IMR-90 (cell line): ENCODE measurements at regions not wholly inside any gene's neighbourhood (a gene's known extent, or its start where the extent isn't known, plus 50 kb on each side); places are given as distances from the start of the nearest gene placed in this dataset.

Source experiments
- ATAC-seq: fragments of 200-7000 bp; cut with Tn5 transposase; 2 replicates; pipeline ENCODE4 v1.9.1; 2020; ENCODE audit warnings: low read depth, mild to moderate bottlenecking, moderate library complexity
- BruUV-seq: library from RNA; stranded (reverse); fragments of 400-500 nt; replicated peaks from 2 replicates; lab custom pipeline; 2021; lab: Mats Ljungman, UMichigan
- CTCF ChIA-PET: fragments of 300-600 bp; formaldehyde crosslinking; extraction: SDS; loops from one replicate; lab custom pipeline; 2021; ENCODE audit warnings: antibody characterized with exemption; lab: Yijun Ruan, JAX
- POLR2A ChIA-PET: fragments of 300-600 bp; sonication (Branson Sonifier 250); formaldehyde crosslinking; loops from one replicate; lab custom pipeline; 2022; ENCODE audit warnings: antibody characterized with exemption; ENCODE audit not compliant: unreplicated experiment; lab: Charles Lee
- DNase-seq: peaks from one replicate; pipeline ENCODE4 v3.0.0; 2013
- H2AFZ ChIP-seq: replicated peaks from 2 replicates; pipeline ENCODE3; 2013; ENCODE audit warnings: low read length, mild to moderate bottlenecking; ENCODE audit not compliant: poor library complexity
- H2AK5ac ChIP-seq: 2 replicates; pipeline ENCODE4 v1.6.1; 2013; ENCODE audit warnings: low read depth, low read length, inconsistent platforms
- H2AK9ac ChIP-seq: replicated peaks from 2 replicates; pipeline ENCODE3; 2013; ENCODE audit warnings: mild to moderate bottlenecking, low read depth, low read length, moderate library complexity; ENCODE audit not compliant: poor library complexity
- H2BK120ac ChIP-seq: 2 replicates; pipeline ENCODE4 v1.6.1; 2013; ENCODE audit warnings: low read depth, low read length, inconsistent platforms
- H2BK15ac ChIP-seq: 3 replicates; pipeline ENCODE4 v1.6.1; 2013; ENCODE audit warnings: low read depth, low read length, inconsistent platforms
- H2BK20ac ChIP-seq: 2 replicates; pipeline ENCODE4 v1.6.1; 2013; ENCODE audit warnings: low read depth, mild to moderate bottlenecking, inconsistent platforms, low read length, moderate library complexity
- H2BK5ac ChIP-seq: 2 replicates; pipeline ENCODE4 v1.6.1; 2013; ENCODE audit warnings: mild to moderate bottlenecking, low read depth, low read length, inconsistent platforms; ENCODE audit not compliant: poor library complexity, severe bottlenecking
- H3K14ac ChIP-seq: replicated peaks from 2 replicates; pipeline ENCODE4 v1.6.1; 2013; ENCODE audit warnings: low read depth, low read length, inconsistent platforms
- H3K18ac ChIP-seq: 2 replicates; pipeline ENCODE4 v1.6.1; 2013; ENCODE audit warnings: low read depth, low read length, control low read depth
- H3K23ac ChIP-seq: 2 replicates; pipeline ENCODE4 v1.6.1; 2013; ENCODE audit warnings: low read depth, low read length, inconsistent platforms
- H3K27ac ChIP-seq: 2 replicates; pipeline ENCODE4 v1.5.1; 2013; ENCODE audit warnings: mild to moderate bottlenecking, control low read depth, low read length; ENCODE audit not compliant: insufficient read depth
- H3K27me3 ChIP-seq: 2 replicates; pipeline ENCODE4 v1.6.1; 2013; ENCODE audit warnings: low read length; ENCODE audit not compliant: control insufficient read depth, insufficient read depth
- H3K36me3 ChIP-seq: 2 replicates; pipeline ENCODE4 v1.6.1; 2013; ENCODE audit warnings: low read length, mixed read lengths; ENCODE audit not compliant: control insufficient read depth, insufficient read depth
- H3K4ac ChIP-seq: 2 replicates; pipeline ENCODE4 v1.6.1; 2013; ENCODE audit warnings: low read depth, low read length, inconsistent platforms
- H3K4me1 ChIP-seq: 2 replicates; pipeline ENCODE4 v1.6.1; 2013; ENCODE audit warnings: low read length, mixed read lengths; ENCODE audit not compliant: control insufficient read depth, insufficient read depth
- H3K4me2 ChIP-seq: 2 replicates; pipeline ENCODE4 v1.6.1; 2013; ENCODE audit warnings: low read depth, mild to moderate bottlenecking, control low read depth, low read length, moderate library complexity
- H3K4me3 ChIP-seq: 2 replicates; pipeline ENCODE4 v1.5.1; 2013; ENCODE audit warnings: low read depth, mild to moderate bottlenecking, control low read depth, low read length, moderate library complexity; ENCODE audit not compliant: insufficient read depth
- H3K56ac ChIP-seq: 2 replicates; pipeline ENCODE4 v1.6.1; 2013; ENCODE audit warnings: low read length, inconsistent platforms; ENCODE audit not compliant: insufficient read depth; ENCODE audit errors: extremely low read depth
- H3K79me1 ChIP-seq, 2 experiments: 2 replicates each; pipeline ENCODE4 v1.6.1; 2013; ENCODE audit warnings: low read length in 2 of 2, inconsistent platforms in 1 of 2, low read depth in 1 of 2
- H3K9ac ChIP-seq: 2 replicates; pipeline ENCODE4 v1.6.1; 2013; ENCODE audit warnings: low read depth, low read length, control low read depth
- H3K9me1 ChIP-seq: 2 replicates; pipeline ENCODE4 v1.6.1; 2013; ENCODE audit warnings: low read length, inconsistent platforms; ENCODE audit not compliant: insufficient read depth
- H3K9me3 ChIP-seq: 2 replicates; pipeline ENCODE4 v1.6.1; 2013; ENCODE audit warnings: low read length; ENCODE audit not compliant: control insufficient read depth, insufficient read depth
- H4K20me1 ChIP-seq: 2 replicates; pipeline ENCODE4 v1.6.1; 2013; ENCODE audit warnings: low read length, inconsistent platforms; ENCODE audit not compliant: insufficient read depth
- H4K5ac ChIP-seq: 2 replicates; pipeline ENCODE4 v1.6.1; 2013; ENCODE audit warnings: mild to moderate bottlenecking, low read depth, low read length, control low read depth
- H4K8ac ChIP-seq, 2 experiments: 2 replicates each; pipeline ENCODE4 v1.6.1; 2013; ENCODE audit warnings: low read depth in 2 of 2, low read length in 2 of 2, control low read depth in 1 of 2, inconsistent platforms in 1 of 2
- H4K91ac ChIP-seq: 2 replicates; pipeline ENCODE4 v1.6.1; 2013; ENCODE audit warnings: low read depth, low read length, inconsistent platforms; ENCODE audit not compliant: insufficient read depth
- CEBPB ChIP-seq: IDR thresholded peaks from 2 replicates; pipeline ENCODE4 v1.6.1; 2012; ENCODE audit warnings: low read depth, low read length, improper control_type of control experiment
- ELK1 ChIP-seq: fragments of 150-350 bp; IDR thresholded peaks from 2 replicates; pipeline ENCODE4 v1.6.1; 2016; ENCODE audit warnings: low read depth, mild to moderate bottlenecking, low read length, moderate library complexity, borderline replicate concordance
- MAFK ChIP-seq: IDR thresholded peaks from 2 replicates; pipeline ENCODE4 v1.6.1; 2012; ENCODE audit warnings: low read depth, low read length, improper control_type of control experiment
- MAZ ChIP-seq: IDR thresholded peaks from 2 replicates; pipeline ENCODE4 v1.6.1; 2012; ENCODE audit warnings: low read depth, mild to moderate bottlenecking, low read length, improper control_type of control experiment, moderate library complexity, borderline replicate concordance
- NFE2L2 ChIP-seq: fragments of 150-350 bp; IDR thresholded peaks from 2 replicates; pipeline ENCODE4 v1.6.1; 2016; ENCODE audit warnings: low read depth, mild to moderate bottlenecking, low read length
- POLR2A ChIP-seq: IDR thresholded peaks from 2 replicates; pipeline ENCODE4 v1.6.1; 2012; ENCODE audit warnings: mild to moderate bottlenecking, low read depth, low read length
- RAD21 ChIP-seq: IDR thresholded peaks from 2 replicates; pipeline ENCODE4 v1.6.1; 2012; ENCODE audit warnings: low read length, improper control_type of control experiment
- RCOR1 ChIP-seq: IDR thresholded peaks from 2 replicates; pipeline ENCODE4 v1.6.1; 2012; ENCODE audit warnings: mild to moderate bottlenecking, low read length, improper control_type of control experiment; ENCODE audit not compliant: insufficient replicate concordance
- RFX5 ChIP-seq: IDR thresholded peaks from 2 replicates; pipeline ENCODE4 v1.8.0; 2012; ENCODE audit warnings: low read depth, mild to moderate bottlenecking, low read length, moderate library complexity
- USF2 ChIP-seq: fragments of 150-350 bp; IDR thresholded peaks from 2 replicates; pipeline ENCODE4 v1.6.1; 2017; ENCODE audit warnings: mild to moderate bottlenecking, antibody characterized with exemption, low read length, low read depth
- WGBS, 2 experiments: methylation state at CpG; one replicate each; pipeline versions ENCODE4 v1.1.5 to v1.1.7; 2013; ENCODE audit warnings: missing lambda C conversion rate in 2 of 2; ENCODE audit not compliant: insufficient read length in 1 of 2; ENCODE audit errors: extremely low coverage in 2 of 2; 5-methylcytosine and 5-hydroxymethylcytosine counted together
- dilution Hi-C: fragments of 300-500 bp; cut with HindIII; formaldehyde crosslinking; loops from one replicate; pipeline ENCODE4 v1.14.3; 2018; ENCODE audit warnings: low sequenced_read_pairs; ENCODE audit not compliant: unreplicated experiment
- in situ Hi-C: fragments of 300-500 bp; cut with MboI; formaldehyde crosslinking; loops from 3 replicates; pipeline ENCODE4 v1.14.3; 2019; ENCODE audit warnings: low sequenced_read_pairs, inconsistent platforms, mixed read lengths
- intact Hi-C: fragments of 100-400 bp; cut with micrococcal nuclease; formaldehyde crosslinking; loops from 2 replicates; pipeline ENCODE4 v1.10.0; 2022
- TF ChIP-seq, protein P1 (sequence below): conservative IDR thresholded peaks from 2 replicates; pipeline ENCODE4 v1.5.1; 2012; ENCODE audit warnings: mild to moderate bottlenecking, low read depth, low read length, improper control_type of control experiment

DNA sequence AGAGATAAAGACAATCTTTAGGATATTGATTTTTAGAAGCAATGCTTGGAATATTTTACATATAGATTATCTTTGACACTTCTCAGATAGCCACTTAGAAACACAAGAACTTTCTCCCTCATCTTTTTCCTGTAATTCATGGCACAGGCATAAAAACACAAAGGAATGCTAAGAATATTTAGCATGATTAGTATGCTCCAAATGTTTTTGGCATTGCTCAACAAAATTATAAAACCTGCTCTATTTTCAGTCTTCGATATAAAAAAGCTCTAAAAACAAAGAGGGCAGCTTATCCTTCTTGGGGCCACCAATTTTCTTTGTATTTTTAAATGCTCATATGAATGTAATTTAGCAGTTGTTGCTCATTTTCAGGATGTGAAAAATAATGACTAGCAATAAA is 90.8 kb downstream of the RAD51AP2 start:
- TF ChIP-seq USF2 (no peak), MAZ (no peak), POLR2A (no peak), MAFK (no peak), RCOR1 (no peak), NFE2L2 (no peak), ELK1 (no peak), RFX5 (no peak), CEBPB (no peak), RAD21 (no peak)
- TF ChIP-seq, protein P1, sequence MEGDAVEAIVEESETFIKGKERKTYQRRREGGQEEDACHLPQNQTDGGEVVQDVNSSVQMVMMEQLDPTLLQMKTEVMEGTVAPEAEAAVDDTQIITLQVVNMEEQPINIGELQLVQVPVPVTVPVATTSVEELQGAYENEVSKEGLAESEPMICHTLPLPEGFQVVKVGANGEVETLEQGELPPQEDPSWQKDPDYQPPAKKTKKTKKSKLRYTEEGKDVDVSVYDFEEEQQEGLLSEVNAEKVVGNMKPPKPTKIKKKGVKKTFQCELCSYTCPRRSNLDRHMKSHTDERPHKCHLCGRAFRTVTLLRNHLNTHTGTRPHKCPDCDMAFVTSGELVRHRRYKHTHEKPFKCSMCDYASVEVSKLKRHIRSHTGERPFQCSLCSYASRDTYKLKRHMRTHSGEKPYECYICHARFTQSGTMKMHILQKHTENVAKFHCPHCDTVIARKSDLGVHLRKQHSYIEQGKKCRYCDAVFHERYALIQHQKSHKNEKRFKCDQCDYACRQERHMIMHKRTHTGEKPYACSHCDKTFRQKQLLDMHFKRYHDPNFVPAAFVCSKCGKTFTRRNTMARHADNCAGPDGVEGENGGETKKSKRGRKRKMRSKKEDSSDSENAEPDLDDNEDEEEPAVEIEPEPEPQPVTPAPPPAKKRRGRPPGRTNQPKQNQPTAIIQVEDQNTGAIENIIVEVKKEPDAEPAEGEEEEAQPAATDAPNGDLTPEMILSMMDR, result no peak
- H2AFZ ChIP-seq, result no peak overlapping the region
- no CpG with 5 or more reads among the region's 1 CpG for WGBS, 2 experiments

More for the DNA sequence above, 90.8 kb downstream of the RAD51AP2 start:
- Histone ChIP-seq H4K5ac (no peak overlapping the region), H3K36me3 (no peaks in the 10 kb centered on the region), H2BK20ac (no peak overlapping the region), H3K79me1 (no peaks in the 10 kb centered on the region), H4K20me1 (no peaks in the 10 kb centered on the region), H2BK15ac (no peak overlapping the region), H4K8ac (no peak overlapping the region), H2BK5ac (no peak overlapping the region), H3K4me3 (no peak overlapping the region), H3K18ac (no peak overlapping the region), H3K4me1 (no peaks in the 10 kb centered on the region), H3K27ac (no peak overlapping the region), H2AK9ac (no peak overlapping the region), H2AK5ac (no peak overlapping the region), H4K91ac (no peak overlapping the region), H3K23ac (no peak overlapping the region), H3K56ac (no peak overlapping the region), H3K4me2 (no peak overlapping the region), H3K14ac (no peak overlapping the region), H3K4ac (no peak overlapping the region), H3K27me3 (no peaks in the 10 kb centered on the region), H3K9me1 (no peaks in the 10 kb centered on the region), H2BK120ac (no peak overlapping the region), H3K9ac (no peak overlapping the region), H3K9me3 (no peaks in the 10 kb centered on the region)
- DNase-seq (no peak), ATAC-seq (no peak)
- in situ Hi-C loops, result no loop called here
- CTCF ChIA-PET, result no interaction called here
- dilution Hi-C loops, result no loop called here
- POLR2A ChIA-PET, result no interaction called here
- intact Hi-C loops, result no loop called here
- no TSS peak for BruUV-seq
